ENCODE measurements at regions not wholly inside any gene's neighbourhood (a gene's known extent, or its start where the extent isn't known, plus 50 kb on each side); places are given as distances from the start of the nearest gene placed in this dataset.
"Not testable (repeated sequence)": the region's sequence is repeated elsewhere in the genome, so short reads cannot be mapped to it uniquely, and the experiment has no call there.

- H3K27ac Mint-ChIP-seq, result no peak overlapping the region
- Histone ChIP-seq H3K4me2 (replicated peaks; ENCODE audit: extremely low read depth, low read length, poor library complexity, severe bottlenecking) (no peak overlapping the region), H3K36me3 (replicated peaks in 1 of 2; ENCODE audit: control insufficient read depth in 1 of 2, insufficient read depth in 2 of 2, low read length in 2 of 2) (no peaks in the 10 kb centered on the region), H3K27me3 (ENCODE audit: control insufficient read depth in 2 of 2, insufficient read depth in 2 of 2, low read length in 2 of 2) (no peaks in the 10 kb centered on the region), H2AFZ (ENCODE audit: insufficient read depth, low read depth, low read length, poor library complexity, severe bottlenecking) (no peak overlapping the region), H3K79me2 (ENCODE audit: insufficient read depth, low read length) (no peaks in the 10 kb centered on the region), H3K4me3 (replicated peaks in 1 of 3; ENCODE audit: low read depth in 2 of 3, low read length in 3 of 3) (no peak overlapping the region), H3K9ac (ENCODE audit: insufficient read depth, low read length, poor library complexity, severe bottlenecking) (no peak overlapping the region), H3K4me1 (ENCODE audit: control insufficient read depth in 1 of 2, insufficient read depth in 2 of 2, low read length in 2 of 2) (no peaks in the 10 kb centered on the region), H3K9me3 (replicated peaks in 1 of 2; ENCODE audit: control insufficient read depth in 1 of 2, insufficient read depth in 1 of 2, low read length in 2 of 2) (peaks cover 10% of the 10 kb centered on the region in 2 donors), H4K20me1 (ENCODE audit: insufficient read depth, low read length) (no peaks in the 10 kb centered on the region), H3K27ac (ENCODE audit: low read depth in 1 of 2, low read length in 2 of 2) (no peak overlapping the region)
- intact Hi-C loops (cut with micrococcal nuclease), result no loop called here
- TF ChIP-seq CTCF (IDR thresholded peaks at IDR 0.05), result no peak
- no peaks in the 10 kb centered on the region for H3K4me1 Mint-ChIP-seq
- WGBS (ENCODE audit: insufficient coverage), result no CpG with 5 or more reads among the region's 3 CpGs
- H3K36me3 Mint-ChIP-seq, result no peaks in the 10 kb centered on the region
- DNase-seq, result no peak
- H3K9me3 Mint-ChIP-seq, result peaks cover 4 to 20% (median 11%) of the 10 kb centered on the region in 7 donors
- no peaks in the 10 kb centered on the region for H3K27me3 Mint-ChIP-seq (ENCODE audit: low read depth in 3 of 3)
- H3K4me3 Mint-ChIP-seq, result no peak overlapping the region
Observed at GRCh38 chr9:82911996-82912395, 150.9 kb downstream of the RASEF start.

DNA sequence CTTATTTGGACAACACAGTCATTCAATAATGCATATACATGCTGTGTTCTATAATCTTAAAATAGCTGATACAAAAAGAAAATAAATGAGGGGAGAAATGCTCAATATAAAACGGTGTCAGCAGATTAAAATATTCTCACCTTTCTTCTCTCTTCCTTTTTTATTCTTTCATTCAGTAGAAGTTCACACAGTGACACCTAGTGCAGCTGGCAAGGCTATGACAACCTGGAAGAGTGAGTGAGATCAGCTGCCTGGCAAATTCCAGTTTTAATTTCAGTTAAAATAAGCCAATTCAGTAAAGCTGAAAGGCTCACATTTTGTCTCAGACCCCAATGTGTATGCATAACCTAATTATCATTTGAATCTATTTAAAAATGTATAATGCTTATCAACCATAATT, 150.3 kb downstream of the RASEF start:
- WGBS (ENCODE audit: insufficient coverage), result no CpG with 5 or more reads among the region's 1 CpG
- no peaks in the 10 kb centered on the region for H3K79me2 ChIP-seq (ENCODE audit: insufficient read depth, low read length)
- Mint-ChIP-seq H3K4me1 (no peaks in the 10 kb centered on the region), H3K9me3 (peaks cover 4 to 20% (median 11%) of the 10 kb centered on the region in 7 donors), H3K36me3 (no peaks in the 10 kb centered on the region), H3K27ac (no peak overlapping the region), H3K4me3 (no peak overlapping the region), H3K27me3 (ENCODE audit: low read depth in 3 of 3) (no peaks in the 10 kb centered on the region)
- H3K27me3 ChIP-seq (ENCODE audit: control insufficient read depth in 2 of 2, insufficient read depth in 2 of 2, low read length in 2 of 2), result no peaks in the 10 kb centered on the region
- no peak overlapping the region for H3K9ac ChIP-seq (ENCODE audit: insufficient read depth, low read length, poor library complexity, severe bottlenecking)
- H3K27ac ChIP-seq (ENCODE audit: low read depth in 1 of 2, low read length in 2 of 2), result no peak overlapping the region
- H3K4me3 ChIP-seq (replicated peaks in 1 of 3; ENCODE audit: low read depth in 2 of 3, low read length in 3 of 3), result no peak overlapping the region
- intact Hi-C loops (cut with micrococcal nuclease), result no loop called here
- TF ChIP-seq CTCF (IDR thresholded peaks at IDR 0.05), result no peak
- H3K9me3 ChIP-seq (replicated peaks in 1 of 2; ENCODE audit: control insufficient read depth in 1 of 2, insufficient read depth in 1 of 2, low read length in 2 of 2), result peaks cover 10% of the 10 kb centered on the region in 2 donors
- H4K20me1 ChIP-seq (ENCODE audit: insufficient read depth, low read length), result no peaks in the 10 kb centered on the region
- no peak overlapping the region for H2AFZ ChIP-seq (ENCODE audit: insufficient read depth, low read depth, low read length, poor library complexity, severe bottlenecking)
- no peak for DNase-seq
- no peaks in the 10 kb centered on the region for H3K36me3 ChIP-seq (replicated peaks in 1 of 2; ENCODE audit: control insufficient read depth in 1 of 2, insufficient read depth in 2 of 2, low read length in 2 of 2)
- no peaks in the 10 kb centered on the region for H3K4me1 ChIP-seq (ENCODE audit: control insufficient read depth in 1 of 2, insufficient read depth in 2 of 2, low read length in 2 of 2)
- no peak overlapping the region for H3K4me2 ChIP-seq (replicated peaks; ENCODE audit: extremely low read depth, low read length, poor library complexity, severe bottlenecking)

DNA sequence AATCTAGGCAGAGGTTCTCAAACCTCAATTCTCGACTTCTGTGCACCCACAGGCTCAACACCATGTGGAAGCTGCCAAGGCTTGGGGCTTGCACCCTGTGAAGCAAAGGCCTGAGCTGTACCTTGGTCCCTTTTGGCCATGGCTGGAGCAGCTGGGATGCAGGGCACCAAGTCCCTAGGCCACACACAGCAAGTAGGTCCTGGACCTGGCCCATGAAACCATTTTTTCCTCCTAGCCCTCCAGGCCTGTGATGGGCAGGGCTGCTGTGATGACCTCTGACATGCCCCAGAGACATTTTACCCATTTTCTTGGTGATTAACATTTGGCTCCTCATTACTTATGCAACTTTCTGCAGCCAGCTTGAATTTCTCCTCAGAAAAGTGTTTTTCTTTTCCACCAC, 146.7 kb downstream of the RASEF start:
- H3K4me1 ChIP-seq (ENCODE audit: control insufficient read depth in 1 of 2, insufficient read depth in 2 of 2, low read length in 2 of 2); H3K27me3 Mint-ChIP-seq (ENCODE audit: low read depth in 3 of 3); H2AFZ ChIP-seq (ENCODE audit: insufficient read depth, low read depth, low read length, poor library complexity, severe bottlenecking); DNase-seq; intact Hi-C loops (cut with micrococcal nuclease); H3K9ac ChIP-seq (ENCODE audit: insufficient read depth, low read length, poor library complexity, severe bottlenecking); H3K4me3 Mint-ChIP-seq; H3K79me2 ChIP-seq (ENCODE audit: insufficient read depth, low read length); H3K27ac ChIP-seq (ENCODE audit: low read depth in 1 of 2, low read length in 2 of 2); H3K4me3 ChIP-seq (replicated peaks in 1 of 3; ENCODE audit: low read depth in 2 of 3, low read length in 3 of 3); H3K9me3 ChIP-seq (replicated peaks in 1 of 2; ENCODE audit: control insufficient read depth in 1 of 2, insufficient read depth in 1 of 2, low read length in 2 of 2); H3K36me3 Mint-ChIP-seq; H3K36me3 ChIP-seq (replicated peaks in 1 of 2; ENCODE audit: control insufficient read depth in 1 of 2, insufficient read depth in 2 of 2, low read length in 2 of 2); H3K27ac Mint-ChIP-seq; H3K4me1 Mint-ChIP-seq; H4K20me1 ChIP-seq (ENCODE audit: insufficient read depth, low read length); H3K27me3 ChIP-seq (ENCODE audit: control insufficient read depth in 2 of 2, insufficient read depth in 2 of 2, low read length in 2 of 2); H3K4me2 ChIP-seq (replicated peaks; ENCODE audit: extremely low read depth, low read length, poor library complexity, severe bottlenecking): not testable (repeated sequence)
- H3K9me3 Mint-ChIP-seq, result peaks cover 4 to 17% (median 11%) of the 10 kb centered on the region in 7 donors
- WGBS (ENCODE audit: insufficient coverage), result 73% methylated on average over 1 of the region's 1 CpG

All from CD14-positive monocyte (primary cell).